Naive B cell (primary cell): ENCODE measurements at regions not wholly inside any gene's neighbourhood (a gene's known extent, or its start where the extent isn't known, plus 50 kb on each side); places are given as distances from the start of the nearest gene placed in this dataset.

ENCODE experiments used
- ATAC-seq, 2 donors: fragments of 150-1000 bp; cut with Tn5 transposase; 2 replicates each; pipeline ENCODE4 v1.10.0; 2021; ENCODE audit warnings: low read depth in 2 of 2, mild to moderate bottlenecking in 2 of 2, moderate library complexity in 2 of 2
- DNase-seq: peaks from one replicate; pipeline ENCODE4 v3.0.0; 2022
- H3K27ac Mint-ChIP-seq, 6 donors: one replicate each; pipeline ENCODE4 v1.8.0; 2020 to 2022; ENCODE audit warnings: mild to moderate bottlenecking in 6 of 6, mixed read lengths in 6 of 6, moderate library complexity in 5 of 6, inconsistent platforms in 2 of 6
- H3K27me3 Mint-ChIP-seq, 3 donors: one replicate each; pipeline ENCODE4 v1.8.0; 2021 to 2022; ENCODE audit warnings: mixed read lengths in 3 of 3, mild to moderate bottlenecking in 1 of 3
- H3K36me3 Mint-ChIP-seq, 2 donors: one replicate each; pipeline ENCODE4 v1.8.0; 2020 to 2022; ENCODE audit warnings: mixed read lengths in 2 of 2, inconsistent platforms in 1 of 2, mild to moderate bottlenecking in 1 of 2
- H3K4me1 Mint-ChIP-seq, 3 donors: one replicate each; pipeline ENCODE4 v1.8.0; 2020 to 2022; ENCODE audit warnings: mixed read lengths in 3 of 3, inconsistent platforms in 1 of 3, mild to moderate bottlenecking in 1 of 3, moderate library complexity in 1 of 3
- H3K4me3 Mint-ChIP-seq, 8 donors: one replicate each; pipeline ENCODE4 v1.8.0; 2020 to 2022; ENCODE audit warnings: mild to moderate bottlenecking in 8 of 8, mixed read lengths in 8 of 8, moderate library complexity in 8 of 8, inconsistent platforms in 2 of 8
- H3K9me3 Mint-ChIP-seq, 7 donors: one replicate each; pipeline ENCODE4 v1.8.0; 2020 to 2022; ENCODE audit warnings: mixed read lengths in 7 of 7, mild to moderate bottlenecking in 5 of 7, inconsistent platforms in 2 of 7, moderate library complexity in 1 of 7

- H3K4me3 Mint-ChIP-seq = no peak overlapping the region
- H3K27me3 Mint-ChIP-seq = no peaks in the 10 kb centered on the region
- H3K9me3 Mint-ChIP-seq = peaks cover 0 to 2% (median 0%) of the 10 kb centered on the region in 7 donors
- ATAC-seq (no peak), DNase-seq (no peak)
- H3K36me3 Mint-ChIP-seq = no peaks in the 10 kb centered on the region
- no peaks in the 10 kb centered on the region for H3K4me1 Mint-ChIP-seq
- H3K27ac Mint-ChIP-seq = no peak overlapping the region
Observed at GRCh38 chr13:85537601-85538000, 261.6 kb downstream of the SLITRK6 start.

- Mint-ChIP-seq H3K4me1 (no peaks in the 10 kb centered on the region), H3K4me3 (no peak overlapping the region), H3K9me3 (peaks cover 0 to 2% (median 0%) of the 10 kb centered on the region in 7 donors), H3K36me3 (no peaks in the 10 kb centered on the region), H3K27me3 (no peaks in the 10 kb centered on the region), H3K27ac (no peak overlapping the region)
- no peak for DNase-seq
- ATAC-seq = no peak
Observed at GRCh38 chr13:85536706-85537105, 262.5 kb downstream of the SLITRK6 start.

DNA sequence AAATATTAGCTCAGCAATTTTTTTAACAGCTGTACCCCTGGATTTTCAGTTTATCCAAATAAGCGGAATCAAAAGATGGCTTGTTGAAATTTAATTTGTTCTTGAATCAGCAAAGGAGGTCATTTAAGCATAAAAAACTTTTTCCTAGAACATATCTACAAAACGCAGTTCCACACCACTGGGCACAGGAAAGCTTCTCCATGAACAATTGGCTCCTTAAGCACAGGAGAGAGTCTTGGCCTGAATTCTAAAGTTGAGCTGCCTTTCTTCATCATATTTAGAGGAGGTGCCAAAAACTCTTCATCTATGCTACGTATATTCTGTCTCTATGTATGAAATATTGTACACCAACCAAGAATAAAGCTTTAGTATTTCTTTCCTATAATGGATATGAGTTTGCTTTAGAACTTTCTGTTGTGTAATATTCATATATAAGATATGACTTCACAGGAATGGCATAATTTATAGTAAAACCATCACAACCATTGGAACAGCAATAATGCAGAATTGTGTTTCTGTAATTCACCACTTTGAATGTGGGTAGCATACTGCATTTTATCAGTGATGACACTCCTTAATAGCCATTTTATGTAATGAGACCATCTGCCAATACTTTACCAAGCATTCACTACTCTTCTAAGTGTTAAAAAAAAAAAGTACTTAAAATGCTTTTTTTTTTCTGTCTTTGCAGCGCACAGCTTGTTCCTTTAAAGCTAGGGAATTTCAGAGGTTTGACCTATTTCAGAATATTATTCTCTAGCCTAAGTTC, 263.7 kb downstream of the SLITRK6 start:
- no peak overlapping the region for H3K4me3 Mint-ChIP-seq
- H3K36me3 Mint-ChIP-seq = no peaks in the 10 kb centered on the region
- no peak for DNase-seq

DNA sequence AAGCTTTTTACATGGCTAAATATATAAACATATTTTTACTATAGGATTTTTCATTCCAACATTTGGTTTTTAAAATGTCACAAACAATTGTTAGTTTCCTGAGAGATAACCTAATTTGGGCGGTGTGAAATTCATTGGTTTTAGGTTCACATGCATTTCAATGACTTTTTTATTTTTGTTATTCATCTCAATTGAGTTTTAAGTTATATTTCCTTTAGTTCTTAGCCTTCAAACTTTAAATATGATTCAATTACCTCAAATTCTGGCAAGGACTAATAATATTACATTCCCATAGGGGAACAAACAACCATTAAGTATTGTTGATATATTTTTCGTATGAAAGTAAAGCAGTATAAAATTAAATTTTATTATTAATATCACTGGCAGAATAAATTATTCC, 265.3 kb downstream of the SLITRK6 start:
- ATAC-seq (no peak), DNase-seq (no peak)
- Mint-ChIP-seq H3K4me1 (no peaks in the 10 kb centered on the region), H3K4me3 (no peak overlapping the region), H3K9me3 (peaks cover 0 to 2% (median 0%) of the 10 kb centered on the region in 7 donors), H3K27me3 (no peaks in the 10 kb centered on the region), H3K27ac (no peak overlapping the region), H3K36me3 (no peaks in the 10 kb centered on the region)

More for the DNA sequence above, 263.7 kb downstream of the SLITRK6 start:
- no peak for ATAC-seq
- no peaks in the 10 kb centered on the region for H3K4me1 Mint-ChIP-seq
- H3K27ac Mint-ChIP-seq = no peak overlapping the region
- no peaks in the 10 kb centered on the region for H3K27me3 Mint-ChIP-seq
- H3K9me3 Mint-ChIP-seq = peaks cover 0 to 2% (median 0%) of the 10 kb centered on the region in 7 donors

GRCh38 chr13:85529218-85529594, 270.0 kb downstream of the SLITRK6 start:
- DNase-seq = no peak
- no peak for ATAC-seq
- Mint-ChIP-seq H3K27me3 (no peaks in the 10 kb centered on the region), H3K9me3 (no peaks in the 10 kb centered on the region), H3K4me1 (no peaks in the 10 kb centered on the region), H3K27ac (no peak overlapping the region), H3K36me3 (no peaks in the 10 kb centered on the region), H3K4me3 (no peak overlapping the region)

DNA sequence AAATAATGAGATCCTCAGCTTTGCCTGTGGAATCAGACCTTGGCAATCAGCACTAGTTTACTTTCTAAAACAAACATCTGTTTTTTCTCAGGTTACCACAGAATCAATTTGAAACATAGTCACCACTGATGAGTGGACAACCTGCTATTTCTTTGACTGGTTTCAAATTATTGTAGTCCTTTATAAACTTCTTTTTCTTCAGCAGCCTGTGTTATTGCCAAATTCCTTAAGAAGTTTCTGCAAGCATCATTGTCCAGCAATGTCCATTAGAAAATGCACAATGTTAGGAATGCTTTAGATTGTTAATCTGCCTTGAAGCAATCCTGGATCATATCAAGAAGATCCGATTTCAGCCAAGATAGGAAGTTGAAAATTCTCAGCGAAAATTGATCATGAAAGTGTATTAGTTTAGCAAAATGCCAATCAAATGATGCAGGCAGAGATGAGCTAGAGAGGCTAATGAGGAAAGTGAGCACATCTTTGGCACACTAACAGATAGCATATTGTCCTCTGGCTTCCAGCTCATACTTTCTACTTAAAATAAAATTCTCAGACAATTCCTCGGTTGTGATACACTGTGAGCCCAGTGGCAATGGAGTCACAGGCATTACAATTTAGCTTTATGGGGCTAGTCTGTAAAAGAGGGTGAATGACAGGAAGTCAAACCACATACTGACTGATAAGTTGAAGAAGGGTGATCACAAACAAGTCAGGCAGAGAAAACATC, 270.6 kb downstream of the SLITRK6 start:
- Mint-ChIP-seq H3K9me3 (no peaks in the 10 kb centered on the region), H3K27me3 (no peaks in the 10 kb centered on the region), H3K36me3 (no peaks in the 10 kb centered on the region), H3K4me3 (no peak overlapping the region), H3K27ac (no peak overlapping the region), H3K4me1 (no peaks in the 10 kb centered on the region)
- ATAC-seq (no peak), DNase-seq (no peak)

DNA sequence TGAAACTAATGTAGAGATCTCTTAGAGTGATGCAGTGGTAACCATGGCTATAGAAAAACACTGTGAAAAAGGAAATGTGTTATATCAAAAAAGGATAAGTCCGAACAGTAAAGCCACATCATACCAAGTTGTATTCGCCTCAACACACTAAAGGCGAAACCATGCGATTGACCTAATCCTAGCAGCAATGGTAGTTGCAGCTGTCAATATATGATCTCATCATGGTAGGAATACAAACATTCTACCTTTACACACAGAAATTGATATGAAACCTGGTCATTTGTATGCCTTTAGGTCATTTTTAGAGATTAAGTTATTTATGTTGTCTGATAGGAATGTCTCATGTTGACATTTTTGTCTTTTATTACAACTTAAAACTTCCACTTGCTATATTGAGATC, 271.9 kb downstream of the SLITRK6 start:
- H3K9me3 Mint-ChIP-seq = no peaks in the 10 kb centered on the region
- no peaks in the 10 kb centered on the region for H3K27me3 Mint-ChIP-seq
- ATAC-seq (no peak), DNase-seq (no peak)
- no peaks in the 10 kb centered on the region for H3K4me1 Mint-ChIP-seq
- H3K4me3 Mint-ChIP-seq = no peak overlapping the region
- H3K36me3 Mint-ChIP-seq = no peaks in the 10 kb centered on the region
- H3K27ac Mint-ChIP-seq = no peak overlapping the region

DNA sequence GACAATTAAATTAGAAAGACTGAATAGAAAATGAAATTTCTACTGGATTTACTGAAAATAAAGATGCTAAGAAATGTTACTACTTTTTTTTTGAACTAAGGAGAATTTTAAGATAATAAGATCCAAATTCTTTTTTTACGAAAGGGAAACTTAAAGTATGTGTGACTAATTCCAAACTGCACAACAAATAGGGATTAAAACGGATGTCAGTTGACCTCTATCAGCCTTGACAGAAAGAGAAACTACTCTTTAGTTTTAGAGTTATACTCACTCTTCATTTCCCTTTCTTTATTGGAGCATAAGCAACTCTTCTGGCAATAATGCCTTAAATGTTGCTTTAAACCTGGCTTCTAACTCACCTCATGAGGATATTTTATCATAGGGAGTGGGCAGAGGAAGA, 273.8 kb downstream of the SLITRK6 start:
- H3K4me3 Mint-ChIP-seq = no peak overlapping the region
- H3K27ac Mint-ChIP-seq = no peak overlapping the region
- no peaks in the 10 kb centered on the region for H3K27me3 Mint-ChIP-seq
- no peak for ATAC-seq
- H3K4me1 Mint-ChIP-seq = no peaks in the 10 kb centered on the region
- H3K9me3 Mint-ChIP-seq = no peaks in the 10 kb centered on the region
- H3K36me3 Mint-ChIP-seq = no peaks in the 10 kb centered on the region
- DNase-seq = no peak

DNA sequence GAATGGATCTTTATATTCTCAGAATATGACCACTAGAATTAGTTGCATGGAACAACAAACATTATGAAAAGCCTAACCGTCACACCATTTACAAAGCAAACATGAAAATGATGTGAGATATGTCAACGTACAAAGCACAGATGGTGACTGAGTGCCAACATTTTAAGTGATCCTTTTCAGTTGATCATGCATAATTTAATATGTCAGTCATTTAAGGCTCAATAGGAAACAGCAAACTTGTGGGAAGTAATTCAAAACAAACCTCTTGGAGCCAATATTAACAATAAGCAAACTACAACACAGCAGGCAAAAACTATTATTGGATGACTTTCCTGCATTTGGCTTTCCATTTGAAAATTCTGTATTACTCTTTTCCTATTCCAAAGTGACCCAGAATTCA, 277.6 kb downstream of the SLITRK6 start:
- no peak for DNase-seq
- H3K4me3 Mint-ChIP-seq = no peak overlapping the region
- peaks cover 0 to 3% (median 0%) of the 10 kb centered on the region in 7 donors for H3K9me3 Mint-ChIP-seq
- ATAC-seq = no peak
- H3K36me3 Mint-ChIP-seq = no peaks in the 10 kb centered on the region
- no peaks in the 10 kb centered on the region for H3K4me1 Mint-ChIP-seq
- no peak overlapping the region for H3K27ac Mint-ChIP-seq
- H3K27me3 Mint-ChIP-seq = no peaks in the 10 kb centered on the region

GRCh38 chr13:85520445-85520844, 278.8 kb downstream of the SLITRK6 start:
- H3K4me1 Mint-ChIP-seq = no peaks in the 10 kb centered on the region
- H3K36me3 Mint-ChIP-seq = no peaks in the 10 kb centered on the region
- H3K4me3 Mint-ChIP-seq = no peak overlapping the region
- no peak overlapping the region for H3K27ac Mint-ChIP-seq
- no peak for DNase-seq
- H3K27me3 Mint-ChIP-seq = no peaks in the 10 kb centered on the region
- ATAC-seq = no peak
- H3K9me3 Mint-ChIP-seq = peaks cover 0 to 5% (median 0%) of the 10 kb centered on the region in 7 donors

DNA sequence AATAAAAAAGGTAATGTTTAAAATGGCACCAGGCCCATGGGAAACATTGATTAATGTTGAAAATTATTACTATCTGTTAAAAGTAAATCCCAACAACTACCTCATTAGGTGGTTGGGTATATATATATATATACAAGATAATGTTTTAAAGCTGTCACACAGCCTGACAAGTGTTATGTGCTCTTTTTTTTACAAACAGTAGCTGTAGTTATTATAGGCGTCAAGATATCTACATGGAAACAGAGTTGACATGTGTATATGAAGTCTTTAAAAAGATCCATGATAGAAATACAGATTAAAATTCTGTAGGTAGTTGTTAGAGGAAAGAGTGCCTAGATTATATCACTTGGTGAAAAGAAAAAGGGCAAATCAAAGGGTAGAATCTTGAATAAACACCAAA, 279.9 kb downstream of the SLITRK6 start:
- Mint-ChIP-seq H3K4me1 (no peaks in the 10 kb centered on the region), H3K27ac (no peak overlapping the region), H3K9me3 (peaks cover 0 to 5% (median 0%) of the 10 kb centered on the region in 7 donors), H3K36me3 (no peaks in the 10 kb centered on the region), H3K4me3 (no peak overlapping the region), H3K27me3 (no peaks in the 10 kb centered on the region)
- DNase-seq = no peak
- no peak for ATAC-seq

DNA sequence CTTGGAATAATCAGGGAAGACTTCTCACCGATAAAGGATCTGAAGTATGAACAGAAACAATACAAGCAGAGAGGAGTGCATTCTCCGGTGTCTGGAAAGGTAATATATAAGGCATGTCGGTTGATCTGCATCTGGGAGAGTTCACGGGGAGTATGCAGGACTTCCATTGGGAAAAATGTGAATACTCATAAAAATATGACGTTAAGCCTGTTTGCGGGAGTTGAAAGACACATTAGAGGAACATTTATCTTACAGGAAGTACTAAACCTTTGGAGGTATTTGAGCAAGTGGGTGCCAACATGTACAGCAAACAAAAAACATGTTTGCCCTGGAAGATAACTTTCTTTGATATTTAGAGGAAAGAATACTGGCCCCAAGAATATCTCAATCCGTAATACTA, 286.8 kb downstream of the SLITRK6 start:
- Mint-ChIP-seq H3K9me3 (peaks cover 0 to 4% (median 0%) of the 10 kb centered on the region in 7 donors), H3K36me3 (no peaks in the 10 kb centered on the region), H3K27me3 (no peaks in the 10 kb centered on the region), H3K4me3 (no peak overlapping the region), H3K4me1 (no peaks in the 10 kb centered on the region), H3K27ac (no peak overlapping the region)
- DNase-seq (no peak), ATAC-seq (no peak)

- no peak overlapping the region for H3K4me3 Mint-ChIP-seq
- peaks cover 0 to 2% (median 0%) of the 10 kb centered on the region in 7 donors for H3K9me3 Mint-ChIP-seq
- no peaks in the 10 kb centered on the region for H3K4me1 Mint-ChIP-seq
- no peaks in the 10 kb centered on the region for H3K27me3 Mint-ChIP-seq
- DNase-seq (no peak), ATAC-seq (no peak)
- H3K36me3 Mint-ChIP-seq = no peaks in the 10 kb centered on the region
- no peak overlapping the region for H3K27ac Mint-ChIP-seq
Observed at GRCh38 chr13:85509512-85509911, 289.7 kb downstream of the SLITRK6 start.

DNA sequence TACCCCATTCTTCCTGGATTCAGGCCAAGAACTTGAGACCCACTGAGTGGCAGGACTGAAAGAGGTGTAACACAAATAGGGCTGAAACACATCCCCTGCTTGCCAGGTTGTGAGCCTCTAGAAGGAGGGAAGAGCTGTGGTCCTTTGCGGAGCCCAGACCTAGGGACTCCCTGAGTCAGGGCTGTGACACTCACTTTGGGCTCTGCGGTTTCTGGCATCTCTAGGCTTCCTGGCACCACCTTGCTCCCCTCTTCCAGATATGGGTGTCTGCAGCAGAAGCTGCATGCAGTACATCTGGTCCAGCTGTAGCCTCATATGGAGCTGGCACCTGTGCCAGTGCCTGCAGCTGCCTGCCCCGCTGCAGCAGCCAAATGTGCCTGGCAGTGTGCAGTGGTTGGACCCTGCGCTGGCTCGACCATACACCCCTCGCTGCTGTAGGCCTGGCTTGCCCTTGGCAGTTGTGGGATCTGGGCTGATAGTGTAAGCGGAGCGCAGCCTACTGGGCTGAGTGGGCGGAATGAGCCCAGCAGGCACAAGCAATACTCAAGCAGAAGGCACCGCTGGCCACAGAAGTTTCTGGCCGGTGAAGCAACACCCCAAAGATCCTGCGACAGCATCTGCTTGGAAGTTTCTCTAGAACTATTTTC, 290.4 kb downstream of the SLITRK6 start:
- ATAC-seq (no peak), DNase-seq (no peak)
- no peak overlapping the region for H3K27ac Mint-ChIP-seq
- H3K9me3 Mint-ChIP-seq = peaks cover 0 to 2% (median 0%) of the 10 kb centered on the region in 7 donors
- H3K4me3 Mint-ChIP-seq = no peak overlapping the region
- H3K27me3 Mint-ChIP-seq = no peaks in the 10 kb centered on the region
- H3K36me3 Mint-ChIP-seq = no peaks in the 10 kb centered on the region
- no peaks in the 10 kb centered on the region for H3K4me1 Mint-ChIP-seq
